ENCODE measurements at regions not wholly inside any gene's neighbourhood (a gene's known extent, or its start where the extent isn't known, plus 50 kb on each side); places are given as distances from the start of the nearest gene placed in this dataset.

- no peak overlapping the region for H3K4me3 Mint-ChIP-seq
- no peak for DNase-seq (ENCODE audit: low spot score)
- peaks cover 12% of the 10 kb centered on the region; the same call in 1 of the 2 replicates for H3K9me3 Mint-ChIP-seq
- no peak for ATAC-seq
- no peak overlapping the region for H3K27ac Mint-ChIP-seq
- no peaks in the 10 kb centered on the region for H3K27me3 Mint-ChIP-seq (ENCODE audit: low read depth)
- ChIA-PET CTCF (no interaction called here), POLR2A (no interaction called here)
- H3K4me1 Mint-ChIP-seq: 0 out of 2 replicates have a peak, but pooled peaks cover 3% of the 10 kb centered on the region
- no peaks in the 10 kb centered on the region for H3K36me3 Mint-ChIP-seq
- TF ChIP-seq ESRRA (CRISPR knock-in tag; IDR thresholded peaks at IDR 0.05; ENCODE audit: borderline replicate concordance): no peak
- no peak for TF ChIP-seq PREB (CRISPR knock-in tag; IDR thresholded peaks at IDR 0.05; ENCODE audit: borderline replicate concordance)
- TF ChIP-seq, protein P1, sequence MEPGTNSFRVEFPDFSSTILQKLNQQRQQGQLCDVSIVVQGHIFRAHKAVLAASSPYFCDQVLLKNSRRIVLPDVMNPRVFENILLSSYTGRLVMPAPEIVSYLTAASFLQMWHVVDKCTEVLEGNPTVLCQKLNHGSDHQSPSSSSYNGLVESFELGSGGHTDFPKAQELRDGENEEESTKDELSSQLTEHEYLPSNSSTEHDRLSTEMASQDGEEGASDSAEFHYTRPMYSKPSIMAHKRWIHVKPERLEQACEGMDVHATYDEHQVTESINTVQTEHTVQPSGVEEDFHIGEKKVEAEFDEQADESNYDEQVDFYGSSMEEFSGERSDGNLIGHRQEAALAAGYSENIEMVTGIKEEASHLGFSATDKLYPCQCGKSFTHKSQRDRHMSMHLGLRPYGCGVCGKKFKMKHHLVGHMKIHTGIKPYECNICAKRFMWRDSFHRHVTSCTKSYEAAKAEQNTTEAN (CRISPR knock-in tag; IDR thresholded peaks at IDR 0.05): no peak
- TF ChIP-seq MAX (CRISPR knock-in tag; IDR thresholded peaks at IDR 0.05): no peak
- no peak for TF ChIP-seq ZNF281 (CRISPR knock-in tag; IDR thresholded peaks at IDR 0.05)
- TF ChIP-seq, protein P2, sequence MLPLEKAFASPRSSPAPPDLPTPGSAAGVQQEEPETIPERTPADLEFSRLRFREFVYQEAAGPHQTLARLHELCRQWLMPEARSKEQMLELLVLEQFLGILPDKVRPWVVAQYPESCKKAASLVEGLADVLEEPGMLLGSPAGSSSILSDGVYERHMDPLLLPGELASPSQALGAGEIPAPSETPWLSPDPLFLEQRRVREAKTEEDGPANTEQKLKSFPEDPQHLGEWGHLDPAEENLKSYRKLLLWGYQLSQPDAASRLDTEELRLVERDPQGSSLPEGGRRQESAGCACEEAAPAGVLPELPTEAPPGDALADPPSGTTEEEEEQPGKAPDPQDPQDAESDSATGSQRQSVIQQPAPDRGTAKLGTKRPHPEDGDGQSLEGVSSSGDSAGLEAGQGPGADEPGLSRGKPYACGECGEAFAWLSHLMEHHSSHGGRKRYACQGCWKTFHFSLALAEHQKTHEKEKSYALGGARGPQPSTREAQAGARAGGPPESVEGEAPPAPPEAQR (CRISPR knock-in tag; IDR thresholded peaks at IDR 0.05): no peak
- no peak for TF ChIP-seq GABPB1 (CRISPR knock-in tag; IDR thresholded peaks at IDR 0.05)
- TF ChIP-seq, protein P3, sequence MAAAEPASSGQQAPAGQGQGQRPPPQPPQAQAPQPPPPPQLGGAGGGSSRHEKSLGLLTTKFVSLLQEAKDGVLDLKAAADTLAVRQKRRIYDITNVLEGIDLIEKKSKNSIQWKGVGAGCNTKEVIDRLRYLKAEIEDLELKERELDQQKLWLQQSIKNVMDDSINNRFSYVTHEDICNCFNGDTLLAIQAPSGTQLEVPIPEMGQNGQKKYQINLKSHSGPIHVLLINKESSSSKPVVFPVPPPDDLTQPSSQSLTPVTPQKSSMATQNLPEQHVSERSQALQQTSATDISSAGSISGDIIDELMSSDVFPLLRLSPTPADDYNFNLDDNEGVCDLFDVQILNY (CRISPR knock-in tag; IDR thresholded peaks at IDR 0.05): no peak
Observed at GRCh38 chr18:65526099-65526498, 224.7 kb upstream of the CDH7 start.

DNA sequence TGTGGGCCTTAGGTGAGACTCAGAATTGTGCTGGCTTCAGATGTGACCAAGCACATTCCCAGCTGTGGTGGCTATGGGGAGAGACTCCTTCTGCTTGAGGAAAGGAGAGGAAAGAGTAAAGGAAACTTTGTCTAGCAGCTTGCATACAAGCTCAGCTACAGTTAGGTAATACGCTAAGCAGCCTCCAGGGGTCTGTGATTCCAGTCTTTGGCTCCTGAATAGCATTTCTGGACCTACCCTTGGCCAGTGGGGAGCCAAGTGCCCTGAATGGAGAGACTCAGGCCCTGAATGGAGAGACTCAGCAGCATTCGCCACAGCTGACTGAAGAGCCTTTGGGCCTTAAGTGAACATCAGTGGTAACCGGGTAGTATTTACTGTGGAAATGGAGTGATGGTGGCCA lies 227.4 kb upstream of the CDH7 start:
- H3K9me3 Mint-ChIP-seq: peaks cover 12% of the 10 kb centered on the region; the same call in 1 of the 2 replicates
- CTCF ChIA-PET: interaction anchor here (1.4 kb wide), 1 partner anchor 44 kb away, joined by 3 read pairs; no protein-coding TSS in a partner anchor
- POLR2A ChIA-PET: no interaction called here
- no peak overlapping the region for H3K27ac Mint-ChIP-seq
- peak; percentile 32 for DNase-seq (ENCODE audit: low spot score)
- no peak overlapping the region for H3K4me3 Mint-ChIP-seq
- no peaks in the 10 kb centered on the region for H3K36me3 Mint-ChIP-seq
- ATAC-seq: peak; percentile 100
- H3K4me1 Mint-ChIP-seq: no peaks in the 10 kb centered on the region
- H3K27me3 Mint-ChIP-seq (ENCODE audit: low read depth): no peaks in the 10 kb centered on the region
- TF ChIP-seq MXD4 (CRISPR knock-in tag; IDR thresholded peaks at IDR 0.05; ENCODE audit: borderline replicate concordance) (no peak), GRHL2 (CRISPR knock-in tag; IDR thresholded peaks at IDR 0.05; ENCODE audit: insufficient replicate concordance, severe bottlenecking) (no peak), NFYB (CRISPR knock-in tag; conservative IDR thresholded peaks at IDR 0.05; ENCODE audit: low read depth) (no peak), PRRX2 (CRISPR knock-in tag; IDR thresholded peaks at IDR 0.05) (no peak), OVOL2 (CRISPR knock-in tag; IDR thresholded peaks at IDR 0.05; ENCODE audit: borderline replicate concordance) (no peak)
- TF ChIP-seq, protein P4, sequence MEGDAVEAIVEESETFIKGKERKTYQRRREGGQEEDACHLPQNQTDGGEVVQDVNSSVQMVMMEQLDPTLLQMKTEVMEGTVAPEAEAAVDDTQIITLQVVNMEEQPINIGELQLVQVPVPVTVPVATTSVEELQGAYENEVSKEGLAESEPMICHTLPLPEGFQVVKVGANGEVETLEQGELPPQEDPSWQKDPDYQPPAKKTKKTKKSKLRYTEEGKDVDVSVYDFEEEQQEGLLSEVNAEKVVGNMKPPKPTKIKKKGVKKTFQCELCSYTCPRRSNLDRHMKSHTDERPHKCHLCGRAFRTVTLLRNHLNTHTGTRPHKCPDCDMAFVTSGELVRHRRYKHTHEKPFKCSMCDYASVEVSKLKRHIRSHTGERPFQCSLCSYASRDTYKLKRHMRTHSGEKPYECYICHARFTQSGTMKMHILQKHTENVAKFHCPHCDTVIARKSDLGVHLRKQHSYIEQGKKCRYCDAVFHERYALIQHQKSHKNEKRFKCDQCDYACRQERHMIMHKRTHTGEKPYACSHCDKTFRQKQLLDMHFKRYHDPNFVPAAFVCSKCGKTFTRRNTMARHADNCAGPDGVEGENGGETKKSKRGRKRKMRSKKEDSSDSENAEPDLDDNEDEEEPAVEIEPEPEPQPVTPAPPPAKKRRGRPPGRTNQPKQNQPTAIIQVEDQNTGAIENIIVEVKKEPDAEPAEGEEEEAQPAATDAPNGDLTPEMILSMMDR (IDR thresholded peaks at IDR 0.05): peak; percentile 30; the same call in 1 of the 2 replicates
